ENCODE measurements at regions not wholly inside any gene's neighbourhood (a gene's known extent, or its start where the extent isn't known, plus 50 kb on each side); places are given as distances from the start of the nearest gene placed in this dataset.

DNA sequence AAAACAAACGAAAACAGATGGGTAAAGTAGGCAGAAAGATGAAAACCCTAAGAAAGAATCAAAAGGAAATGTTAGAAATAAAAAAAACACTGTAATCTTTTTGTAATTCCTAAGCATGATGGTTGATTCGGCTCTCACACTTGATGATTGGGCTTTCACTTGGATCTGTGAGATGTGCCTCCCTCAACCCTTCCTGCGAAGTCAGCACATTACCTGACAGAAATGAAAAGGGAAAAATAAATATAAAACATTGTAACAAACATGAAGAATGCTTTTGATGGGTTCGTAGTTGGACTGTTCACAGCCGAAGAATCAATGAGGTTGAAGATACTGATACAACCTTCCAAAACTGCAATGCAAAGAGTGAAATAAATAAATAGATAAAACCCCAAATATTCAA is 99.8 kb downstream of the AKR1D1 start:
- TF ChIP-seq EZH2 (IDR thresholded peaks at IDR 0.05; ENCODE audit: insufficient read depth, poor library complexity, severe bottlenecking) = no peak
- no peak for TF ChIP-seq EZH2phosphoT487 (IDR thresholded peaks at IDR 0.05; ENCODE audit: insufficient read depth, low read depth)
